ENCODE measurements at regions not wholly inside any gene's neighbourhood (a gene's known extent, or its start where the extent isn't known, plus 50 kb on each side); places are given as distances from the start of the nearest gene placed in this dataset.

GRCh38 chr12:88684170-88684569, 103.9 kb upstream of the KITLG start:
- TF ChIP-seq GATA2 (IDR thresholded peaks at IDR 0.05; ENCODE audit: low read depth, low read length) (no peak), GATA3 (IDR thresholded peaks at IDR 0.05; ENCODE audit: low read depth, low read length) (no peak)
